HG03095 (cell line): ENCODE measurements at regions not wholly inside any gene's neighbourhood (a gene's known extent, or its start where the extent isn't known, plus 50 kb on each side); places are given as distances from the start of the nearest gene placed in this dataset.

Source experiments
- ATAC-seq: cut with Tn5 transposase; IDR thresholded peaks from one replicate; pipeline ENCODE4 v1.9.1; 2021; ENCODE audit warnings: moderate library complexity; ENCODE audit not compliant: unreplicated experiment

- no peak for ATAC-seq
Observed at GRCh38 chr6:8578006-8578405, 142.7 kb upstream of the SLC35B3 start.

DNA sequence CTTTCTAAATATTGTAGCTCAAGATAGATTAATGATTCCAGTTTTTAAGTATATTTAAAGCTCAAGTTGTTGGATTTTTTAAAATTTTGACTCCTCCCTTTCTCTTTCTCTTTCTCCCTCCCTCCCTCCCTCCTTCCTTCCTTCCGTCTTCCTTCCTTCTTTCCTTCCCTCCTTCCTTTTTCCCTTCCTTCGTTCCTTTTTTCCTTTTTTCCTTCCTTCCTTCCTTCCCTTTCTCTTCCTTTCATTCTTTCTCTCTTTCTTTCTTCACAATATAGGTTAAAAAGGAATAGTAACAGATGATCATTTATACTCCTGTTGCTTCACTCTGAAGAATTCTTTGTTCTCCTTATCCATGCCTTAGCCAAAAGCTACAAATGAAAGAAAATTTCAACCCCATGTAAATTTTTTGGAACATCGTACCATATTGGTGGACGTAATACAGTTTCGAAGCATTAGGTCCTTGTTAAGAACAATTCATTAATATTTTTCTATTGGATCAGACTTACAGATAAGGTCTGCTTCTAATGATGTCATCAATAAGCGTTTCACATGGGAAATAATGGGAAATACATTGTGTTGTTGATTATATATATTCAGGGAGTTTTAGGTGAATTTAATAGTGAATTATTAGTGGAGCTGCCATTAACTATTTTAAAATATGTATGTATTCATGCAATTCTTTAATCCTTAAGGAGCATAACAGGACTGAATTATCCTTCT is 139.6 kb upstream of the SLC35B3 start:
- ATAC-seq, result no peak

- no peak for ATAC-seq
Observed at GRCh38 chr6:8574311-8574710, 139.0 kb upstream of the SLC35B3 start.

- ATAC-seq, result no peak
Observed at GRCh38 chr6:8570256-8570920, 135.0 kb upstream of the SLC35B3 start.

DNA sequence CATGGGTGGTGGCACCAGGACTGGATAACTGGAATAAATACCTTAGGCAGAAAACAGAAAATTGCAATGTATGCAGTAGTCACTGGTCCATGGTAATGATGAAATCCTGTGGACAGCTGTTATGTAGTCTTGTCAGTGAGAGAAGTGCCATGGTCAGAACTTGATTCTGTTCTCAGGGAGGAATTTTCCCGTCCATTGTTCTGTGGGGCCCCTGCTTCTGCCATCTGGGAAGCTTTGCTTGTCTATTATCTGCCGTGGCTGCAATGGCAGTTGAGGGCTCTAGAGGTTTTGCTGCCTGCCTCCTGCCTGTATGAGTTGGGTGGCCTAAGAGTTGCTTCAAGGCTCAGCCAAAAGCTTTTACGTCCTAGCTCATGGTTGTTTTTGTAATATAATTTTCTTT is 126.8 kb upstream of the SLC35B3 start:
- no peak for ATAC-seq

DNA sequence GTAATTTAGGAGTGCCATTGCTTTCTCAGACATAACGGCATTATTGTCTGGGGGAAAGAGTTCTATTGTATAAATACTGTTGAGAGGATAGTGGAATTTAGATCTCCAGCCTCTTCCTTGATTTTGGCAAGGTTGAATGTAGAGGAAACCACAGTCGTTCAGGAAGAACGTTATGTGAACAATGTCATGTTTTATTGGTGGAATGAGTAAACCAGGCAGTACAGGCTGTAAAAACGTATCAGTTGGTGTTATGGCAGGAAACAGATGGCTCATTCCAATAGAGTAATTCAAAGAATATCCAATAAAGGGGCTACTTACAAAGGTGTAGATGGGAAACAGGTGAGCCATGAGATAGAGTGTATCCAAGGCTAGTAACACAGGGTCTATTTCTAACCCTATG is 123.6 kb upstream of the SLC35B3 start:
- ATAC-seq, result no peak

- no peak for ATAC-seq
Observed at GRCh38 chr6:8557014-8557748, 121.8 kb upstream of the SLC35B3 start.

DNA sequence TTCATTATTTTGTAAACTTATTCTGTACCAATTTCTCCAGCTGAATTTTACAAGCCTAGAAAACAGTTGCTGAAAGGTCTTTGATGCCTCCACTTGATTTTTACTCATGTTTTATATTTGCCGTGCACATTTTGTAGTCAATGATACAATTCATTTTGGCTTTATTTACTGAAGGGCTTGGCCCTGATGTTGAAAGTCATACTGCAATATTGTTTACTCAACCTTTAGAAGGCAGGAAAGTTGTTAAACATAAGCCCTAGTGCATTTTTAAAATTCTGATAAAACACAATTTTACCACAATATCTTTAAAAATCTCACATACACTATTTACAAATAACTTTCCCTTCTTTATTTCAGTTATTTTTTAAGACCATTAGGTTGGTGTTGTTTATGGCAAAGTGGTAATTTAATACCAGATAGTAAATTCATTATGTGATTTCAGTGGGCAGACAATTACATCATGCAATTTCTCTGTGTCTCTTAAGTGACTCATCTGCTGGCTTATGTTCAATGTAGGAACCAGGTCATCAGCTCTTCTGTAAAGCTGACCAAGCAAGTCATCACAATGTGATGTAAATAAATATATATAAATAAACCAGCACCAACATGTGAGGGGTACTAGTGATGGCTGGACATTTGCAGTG is 121.1 kb upstream of the SLC35B3 start:
- ATAC-seq, result no peak

GRCh38 chr6:8551993-8552392 is 116.6 kb upstream of the SLC35B3 start:
- no peak for ATAC-seq

DNA sequence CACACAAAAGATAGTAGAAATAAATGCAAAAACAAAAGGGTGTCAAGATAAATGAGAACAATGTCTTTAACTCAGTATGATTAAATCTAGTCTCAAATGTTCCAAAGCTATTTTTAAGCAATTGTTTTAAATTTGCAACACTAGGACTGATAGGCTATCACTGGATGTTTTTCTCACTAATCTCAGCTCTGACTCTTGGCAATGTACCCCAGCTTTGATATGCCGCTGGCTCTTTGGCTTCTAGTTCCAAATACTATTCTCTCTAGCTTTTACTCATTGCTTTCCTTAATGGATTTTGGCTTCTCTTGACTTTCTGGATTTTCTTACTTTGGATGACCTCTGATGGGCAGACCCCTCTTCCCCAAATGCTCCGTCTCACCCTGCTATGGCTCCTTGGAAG is 116.0 kb upstream of the SLC35B3 start:
- no peak for ATAC-seq

DNA sequence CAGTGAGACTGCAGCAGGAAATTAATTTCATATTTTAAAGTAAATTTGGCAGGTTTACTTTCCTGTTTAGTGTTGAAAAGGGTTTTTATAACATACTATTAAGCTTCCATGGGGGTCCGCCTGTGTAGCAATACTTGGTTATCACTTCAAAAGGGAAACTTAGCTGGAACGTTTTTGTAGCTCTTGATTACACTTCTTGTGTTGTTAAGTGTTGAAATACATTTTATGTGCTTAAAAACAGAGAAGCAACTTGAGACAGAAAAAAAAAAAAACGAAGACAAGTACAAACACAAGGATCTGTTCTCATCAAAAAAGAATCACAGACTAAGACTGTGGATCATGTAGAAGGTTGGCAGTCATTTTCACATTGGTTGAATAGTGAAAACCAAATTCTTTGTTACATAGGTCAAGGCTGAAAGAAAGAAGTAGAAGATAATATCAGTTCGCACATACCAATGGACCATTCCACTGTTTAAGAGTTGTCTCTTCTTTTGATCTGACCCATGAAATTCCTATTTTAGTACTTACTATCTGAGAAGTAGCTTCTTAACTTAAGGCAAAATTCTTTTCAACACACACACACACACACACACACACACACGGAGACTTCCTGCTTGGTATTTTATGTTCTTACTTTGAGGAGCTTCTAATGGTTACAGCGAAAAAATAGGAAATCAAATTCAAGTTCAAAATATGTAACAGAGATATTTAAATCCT is 113.9 kb upstream of the SLC35B3 start:
- no peak for ATAC-seq

DNA sequence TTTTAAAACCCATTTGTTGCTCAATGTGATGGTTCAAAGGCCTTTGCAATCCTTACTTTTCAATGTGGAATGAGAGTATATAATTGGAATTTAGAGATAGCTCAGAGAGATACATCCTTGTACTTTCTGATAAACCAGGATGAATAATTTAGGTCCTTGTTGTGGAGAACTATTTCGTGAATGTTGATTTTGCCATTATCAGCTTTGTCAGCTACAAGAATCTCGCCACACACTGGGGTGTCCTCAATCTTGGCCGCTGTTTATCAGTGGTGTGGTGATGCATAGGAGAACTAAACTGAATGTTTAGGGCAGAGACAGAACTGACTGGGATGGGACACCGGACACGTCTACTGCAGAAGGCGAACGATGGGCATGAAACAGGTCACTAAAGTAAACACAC is 111.2 kb upstream of the SLC35B3 start:
- no peak for ATAC-seq

- ATAC-seq, result no peak
Observed at GRCh38 chr6:8545336-8545735, 110.0 kb upstream of the SLC35B3 start.

DNA sequence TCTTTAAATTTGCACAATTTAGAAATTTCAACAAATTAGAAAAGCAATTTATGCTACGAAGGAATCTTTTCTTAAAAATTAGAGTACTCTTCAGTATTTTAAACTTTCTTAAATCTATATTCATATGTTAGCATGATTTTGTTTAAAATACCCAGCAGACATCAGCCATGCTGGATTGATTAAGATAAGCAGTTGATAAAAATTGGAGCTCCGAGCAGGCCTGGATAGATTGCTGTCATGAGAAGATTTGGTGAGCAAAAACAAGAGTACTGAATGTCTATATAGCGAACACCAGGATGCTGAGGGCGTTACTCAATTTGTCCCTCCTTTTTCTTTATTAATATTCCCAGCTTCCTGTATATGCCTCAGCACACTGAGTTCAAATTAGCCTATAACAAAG is 108.4 kb upstream of the SLC35B3 start:
- no peak for ATAC-seq

DNA sequence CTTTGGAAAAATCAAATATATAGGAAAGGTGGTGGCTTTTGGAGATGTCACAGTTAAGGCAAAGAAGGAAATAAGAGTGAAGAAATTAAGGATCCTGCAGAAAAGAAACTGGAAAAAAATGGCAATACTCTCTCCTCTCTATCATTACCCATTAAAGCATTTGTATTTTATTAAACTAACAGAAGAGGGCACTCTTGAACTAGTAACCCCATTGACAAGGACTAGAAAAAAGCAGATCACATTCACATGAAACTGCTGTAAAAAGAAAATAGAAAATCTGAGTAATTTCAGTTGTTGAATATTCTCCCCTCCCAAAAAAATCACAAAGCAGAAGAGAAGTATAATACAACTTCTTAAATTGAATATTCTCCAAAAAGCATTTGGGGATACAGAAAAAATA is 104.1 kb upstream of the SLC35B3 start:
- ATAC-seq, result no peak

DNA sequence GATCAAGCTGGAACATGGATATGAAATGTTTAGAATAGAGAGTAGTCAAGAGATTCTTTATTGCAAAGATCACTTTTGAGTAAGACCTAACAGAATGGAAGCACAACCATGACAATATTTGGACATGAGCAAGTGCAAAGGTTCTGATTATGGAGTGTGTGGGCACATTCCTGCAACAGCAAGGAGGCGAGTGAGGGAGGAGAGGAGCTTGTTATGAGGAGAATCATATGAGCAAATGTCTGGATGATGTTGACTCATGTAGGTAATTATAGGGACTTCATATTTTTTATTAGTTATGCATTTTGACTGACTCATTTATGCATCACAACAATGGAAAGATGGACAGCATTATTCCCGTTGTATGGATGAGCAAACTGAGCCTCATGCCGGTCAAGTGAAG is 100.8 kb upstream of the SLC35B3 start:
- no peak for ATAC-seq

DNA sequence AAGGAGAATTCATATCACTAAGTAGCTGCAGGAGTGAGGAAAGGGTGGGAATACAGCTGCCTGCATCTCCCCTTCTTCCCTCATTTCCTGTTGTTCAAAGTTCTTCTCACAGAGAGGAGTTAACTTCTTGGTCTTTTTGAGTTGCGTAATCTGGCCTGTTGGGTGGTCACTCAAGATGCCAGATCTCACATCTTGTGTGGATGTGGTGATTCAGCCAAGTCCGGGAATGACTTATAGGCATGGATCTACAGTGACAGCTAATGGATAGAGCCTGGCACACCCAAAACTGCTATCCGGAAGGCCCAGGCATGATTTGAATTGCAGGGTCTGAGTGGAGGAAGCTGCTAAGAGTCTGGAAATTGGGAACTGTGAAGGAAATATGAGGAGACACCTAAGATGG is 100.2 kb upstream of the SLC35B3 start:
- ATAC-seq, result no peak

DNA sequence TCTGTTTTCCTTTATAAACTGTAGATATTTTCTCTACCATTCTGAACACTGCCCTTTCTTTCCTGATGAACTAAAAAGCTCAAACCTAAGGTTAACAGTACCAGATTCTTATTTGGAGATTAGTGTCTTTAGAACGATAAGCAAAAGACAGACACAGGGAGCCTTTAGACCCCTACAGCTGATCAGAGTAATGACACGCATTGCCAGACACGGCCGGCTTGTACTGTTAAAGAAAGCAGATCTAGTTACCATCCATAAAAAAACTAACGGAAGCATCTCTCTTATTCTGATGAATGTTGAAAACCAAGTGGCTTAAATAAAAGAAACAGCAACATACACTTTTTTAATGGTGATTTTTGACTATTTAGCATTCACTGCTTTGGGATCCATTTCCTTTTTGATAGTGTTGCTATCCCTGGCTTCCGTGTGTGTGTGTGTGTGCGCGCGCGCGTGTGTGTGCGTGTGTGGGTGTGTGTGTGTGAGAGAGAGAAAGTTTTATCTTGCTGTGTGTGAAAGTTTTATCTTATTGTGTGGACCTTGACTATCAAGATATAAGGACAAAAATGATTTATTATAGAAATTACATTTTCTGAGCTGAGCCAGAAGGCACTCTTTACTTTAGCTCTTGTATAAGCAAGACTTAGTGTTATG is 95.6 kb upstream of the SLC35B3 start:
- ATAC-seq, result no peak

DNA sequence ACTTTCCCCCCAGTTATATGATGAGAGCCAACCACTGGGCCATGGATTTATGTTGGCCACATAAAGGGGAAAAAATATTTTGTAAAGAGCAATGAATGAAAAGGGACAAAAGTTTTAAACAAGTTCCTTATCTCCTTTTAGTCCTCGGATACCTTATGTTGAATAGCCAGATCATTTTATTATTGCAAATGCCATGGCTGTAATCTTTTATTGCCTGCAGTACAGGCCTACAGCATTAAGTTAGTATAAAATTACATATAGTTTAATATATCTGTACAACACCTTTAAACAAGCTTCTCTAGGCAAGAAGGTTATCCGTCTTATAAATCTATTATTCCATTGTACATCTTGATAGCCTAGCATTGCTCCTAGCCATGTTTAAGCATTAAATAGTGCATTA is 93.9 kb upstream of the SLC35B3 start:
- ATAC-seq, result no peak

GRCh38 chr6:8527818-8528217 is 92.5 kb upstream of the SLC35B3 start:
- no peak for ATAC-seq

DNA sequence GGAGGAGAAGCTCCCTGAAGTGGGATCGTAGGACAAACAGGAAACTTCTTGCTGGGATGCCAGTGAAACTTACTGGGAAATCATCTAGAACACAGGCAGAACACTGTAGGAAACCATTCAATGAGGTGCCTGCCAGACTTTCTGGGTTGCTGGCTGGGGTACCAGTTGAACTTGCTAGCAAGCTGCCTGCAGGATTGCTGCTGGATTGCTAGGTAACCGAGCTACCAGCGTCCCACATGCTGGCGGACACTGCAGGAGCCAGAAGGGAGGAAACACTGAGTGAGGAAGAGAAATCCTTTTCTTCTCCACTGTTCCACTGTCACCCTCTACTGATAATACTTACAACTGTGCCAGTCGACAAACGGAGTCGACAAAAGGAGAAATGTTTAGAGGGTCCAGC is 91.3 kb upstream of the SLC35B3 start:
- ATAC-seq, result no peak
